Left lobe of liver (tissue), 2 donors: ENCODE measurements at regions not wholly inside any gene's neighbourhood (a gene's known extent, or its start where the extent isn't known, plus 50 kb on each side); places are given as distances from the start of the nearest gene placed in this dataset.
"Not testable (repeated sequence)": the region's sequence is repeated elsewhere in the genome, so short reads cannot be mapped to it uniquely, and the experiment has no call there.

ENCODE experiments used
- ATAC-seq: fragments of 200-7000 bp; cut with Tn5 transposase; one replicate; pipeline ENCODE4 v1.9.1; 2020; ENCODE audit warnings: mild to moderate bottlenecking, moderate library complexity
- DNase-seq: peaks from one replicate; pipeline ENCODE4 v3.0.0-alpha.2; 2020; ENCODE audit warnings: low spot score
- donor health status: DM: no; HTN: no; CAD: no; lungs with moderate emphysema.
- donor health status: DM: no; HTN: yes; CAD: no.

- ATAC-seq, result no peak
- DNase-seq, result no peak
Measured at GRCh38 chrX:46178763-46179162, 366.5 kb downstream of the ZNF674 start.

- DNase-seq, result no peak
Measured at GRCh38 chrX:46173159-46173558, 372.1 kb downstream of the ZNF674 start.

GRCh38 chrX:46171457-46171856 is 373.8 kb downstream of the ZNF674 start:
- peak; percentile 44 for ATAC-seq
- not testable (repeated sequence) for DNase-seq

More at GRCh38 chrX:46173159-46173558, 372.1 kb downstream of the ZNF674 start:
- no peak for ATAC-seq

- ATAC-seq (no peak), DNase-seq (no peak)
Measured at GRCh38 chrX:46169808-46170207, 375.4 kb downstream of the ZNF674 start.

- DNase-seq, result no peak
- ATAC-seq, result no peak
Measured at GRCh38 chrX:46168254-46168653, 377.0 kb downstream of the ZNF674 start.

- DNase-seq, result no peak
- no peak for ATAC-seq
Measured at GRCh38 chrX:46165866-46166265, 379.4 kb downstream of the ZNF674 start.

- DNase-seq (no peak), ATAC-seq (no peak)
Measured at GRCh38 chrX:46165411-46165810, 379.8 kb downstream of the ZNF674 start.

GRCh38 chrX:46152756-46153155 is 392.5 kb downstream of the ZNF674 start:
- ATAC-seq (no peak), DNase-seq (no peak)

- ATAC-seq, result peak; percentile 65
- DNase-seq, result not testable (repeated sequence)
Measured at GRCh38 chrX:46151332-46151731, 393.9 kb downstream of the ZNF674 start.

GRCh38 chrX:46144566-46144965 is 400.7 kb downstream of the ZNF674 start:
- no peak for ATAC-seq
- no peak for DNase-seq

- ATAC-seq, result no peak
- no peak for DNase-seq
Measured at GRCh38 chrX:46140272-46140671, 404.9 kb downstream of the ZNF674 start.

GRCh38 chrX:46130247-46130646 is 415.0 kb downstream of the ZNF674 start:
- DNase-seq (no peak), ATAC-seq (no peak)

- no peak for DNase-seq
- ATAC-seq, result peak; percentile 63
Measured at GRCh38 chrX:46125111-46125510, 420.1 kb downstream of the ZNF674 start.

GRCh38 chrX:46117234-46117633 is 428.0 kb downstream of the ZNF674 start:
- DNase-seq, result no peak
- ATAC-seq, result no peak

- not testable (repeated sequence) for ATAC-seq, DNase-seq
Measured at GRCh38 chrX:46087310-46087709, 457.9 kb downstream of the ZNF674 start.

GRCh38 chrX:46080121-46080520 is 465.1 kb downstream of the ZNF674 start:
- DNase-seq, ATAC-seq: not testable (repeated sequence)

- no peak for ATAC-seq
Measured at GRCh38 chrX:46072791-46073190, 472.4 kb downstream of the ZNF674 start.

GRCh38 chrX:46072372-46072771 is 472.8 kb downstream of the ZNF674 start:
- DNase-seq (no peak), ATAC-seq (no peak)

More at GRCh38 chrX:46072791-46073190, 472.4 kb downstream of the ZNF674 start:
- no peak for DNase-seq

- DNase-seq (no peak), ATAC-seq (no peak)
Measured at GRCh38 chrX:46070421-46070820, 474.8 kb downstream of the ZNF674 start.

GRCh38 chrX:46059316-46059715 is 485.9 kb downstream of the ZNF674 start:
- DNase-seq (no peak), ATAC-seq (no peak)

- DNase-seq, result no peak
Measured at GRCh38 chrX:46044486-46044885, 500.7 kb downstream of the ZNF674 start.

GRCh38 chrX:46040001-46040400 is 505.2 kb downstream of the ZNF674 start:
- no peak for ATAC-seq

More at GRCh38 chrX:46044486-46044885, 500.7 kb downstream of the ZNF674 start:
- peak; percentile 87 for ATAC-seq

GRCh38 chrX:46039526-46039925 is 505.7 kb downstream of the ZNF674 start:
- no peak for DNase-seq
- ATAC-seq, result no peak

More at GRCh38 chrX:46040001-46040400, 505.2 kb downstream of the ZNF674 start:
- DNase-seq, result no peak
